ENCODE measurements at regions not wholly inside any gene's neighbourhood (a gene's known extent, or its start where the extent isn't known, plus 50 kb on each side); places are given as distances from the start of the nearest gene placed in this dataset.

- no peak for FAIRE-seq
These were observed 68.2 kb upstream of the NKX1-1 start for GRCh38 chr4:1474126-1475090.

- no peak for FAIRE-seq
These were observed 67.5 kb upstream of the NKX1-1 start for GRCh38 chr4:1473718-1474117.

- no peak for FAIRE-seq
These were observed 66.8 kb upstream of the NKX1-1 start for GRCh38 chr4:1472911-1473518.

GRCh38 chr4:1472148-1472797 is 66.0 kb upstream of the NKX1-1 start:
- FAIRE-seq = no peak

- FAIRE-seq = no peak
These were observed 65.4 kb upstream of the NKX1-1 start for GRCh38 chr4:1471443-1472147.

- FAIRE-seq = no peak
These were observed 64.7 kb upstream of the NKX1-1 start for GRCh38 chr4:1470816-1471442.

GRCh38 chr4:1470393-1470670 is 64.1 kb upstream of the NKX1-1 start:
- no peak for FAIRE-seq

- no peak for FAIRE-seq
These were observed 63.6 kb upstream of the NKX1-1 start for GRCh38 chr4:1469607-1470392.

GRCh38 chr4:1469043-1469442 is 62.8 kb upstream of the NKX1-1 start:
- no peak for FAIRE-seq

- no peak for FAIRE-seq
These were observed 61.6 kb upstream of the NKX1-1 start for GRCh38 chr4:1467581-1468458.

- FAIRE-seq = no peak
These were observed 60.6 kb upstream of the NKX1-1 start for GRCh38 chr4:1466863-1467165.

GRCh38 chr4:1466034-1466862 is 60.0 kb upstream of the NKX1-1 start:
- no peak for FAIRE-seq

- no peak for FAIRE-seq
These were observed 59.2 kb upstream of the NKX1-1 start for GRCh38 chr4:1465173-1466033.

GRCh38 chr4:1464581-1465171 is 58.4 kb upstream of the NKX1-1 start:
- FAIRE-seq = no peak

GRCh38 chr4:1463927-1464540 is 57.8 kb upstream of the NKX1-1 start:
- FAIRE-seq = no peak

- FAIRE-seq = no peak
These were observed 57.1 kb upstream of the NKX1-1 start for GRCh38 chr4:1463088-1463926.

- FAIRE-seq = no peak
These were observed 56.5 kb upstream of the NKX1-1 start for GRCh38 chr4:1462768-1463075.

All from TTC549 (cell line).